K562 (cell line): ENCODE measurements at regions not wholly inside any gene's neighbourhood (a gene's known extent, or its start where the extent isn't known, plus 50 kb on each side); places are given as distances from the start of the nearest gene placed in this dataset.

Experiments used
- BDP1 ChIP-seq: IDR thresholded peaks from 3 replicates; pipeline ENCODE4 v1.6.1; 2011; ENCODE audit not compliant: insufficient read length, insufficient read depth
- DMBX1 ChIP-seq: fragments of 250-450 bp; sonication (Bioruptor Pico); IDR thresholded peaks from 2 replicates; pipeline ENCODE4 v1.8.0; 2022; ENCODE audit warnings: inconsistent platforms, mild to moderate bottlenecking, moderate library complexity, borderline replicate concordance
- REST ChIP-seq, 2 experiments: fragments of 450-650 bp; formaldehyde crosslinking in 1 of 2; IDR thresholded peaks; 2 replicates each; pipeline versions ENCODE4 v1.4.0 to v1.6.1; 2014 to 2020; ENCODE audit warnings: mild to moderate bottlenecking in 2 of 2, borderline replicate concordance in 1 of 2, low read depth in 1 of 2
- ZNF551 ChIP-seq: fragments of 250-450 bp; sonication (Bioruptor Pico); IDR thresholded peaks from 2 replicates; pipeline ENCODE4 v1.5.0; 2021; ENCODE audit warnings: mild to moderate bottlenecking, moderate library complexity
- ZSCAN32 ChIP-seq: fragments of 450-650 bp; formaldehyde crosslinking; IDR thresholded peaks from 2 replicates; pipeline ENCODE4 v1.4.0; 2020; ENCODE audit warnings: mild to moderate bottlenecking, moderate library complexity

GRCh38 chr19:13705201-13705600 is 59.1 kb upstream of the MRI1 start (continued):
- TF ChIP-seq REST (IDR thresholded peaks at IDR 0.05; ENCODE audit: borderline replicate concordance): no peak
- no peak for TF ChIP-seq REST (CRISPR knock-in tag; IDR thresholded peaks at IDR 0.05; ENCODE audit: low read depth)
- no peak for TF ChIP-seq DMBX1 (CRISPR knock-in tag)
- TF ChIP-seq BDP1: no peak
- no peak for TF ChIP-seq ZNF551 (CRISPR knock-in tag)
- TF ChIP-seq ZSCAN32 (CRISPR knock-in tag): no peak
